B cell (primary cell): ENCODE measurements at regions not wholly inside any gene's neighbourhood (a gene's known extent, or its start where the extent isn't known, plus 50 kb on each side); places are given as distances from the start of the nearest gene placed in this dataset.

Experiments used
- EZH2 ChIP-seq: IDR thresholded peaks from 2 replicates; pipeline ENCODE4 v1.6.1; 2012; ENCODE audit warnings: borderline replicate concordance, low read depth, mild to moderate bottlenecking, moderate library complexity, low read length; ENCODE audit not compliant: insufficient read depth, poor library complexity, severe bottlenecking
- TF ChIP-seq, protein P1 (sequence below): fragments of 200-600 bp; IDR thresholded peaks from one replicate; pipeline ENCODE4 v1.8.0; 2022; ENCODE audit warnings: antibody characterized with exemption, mild to moderate bottlenecking

DNA sequence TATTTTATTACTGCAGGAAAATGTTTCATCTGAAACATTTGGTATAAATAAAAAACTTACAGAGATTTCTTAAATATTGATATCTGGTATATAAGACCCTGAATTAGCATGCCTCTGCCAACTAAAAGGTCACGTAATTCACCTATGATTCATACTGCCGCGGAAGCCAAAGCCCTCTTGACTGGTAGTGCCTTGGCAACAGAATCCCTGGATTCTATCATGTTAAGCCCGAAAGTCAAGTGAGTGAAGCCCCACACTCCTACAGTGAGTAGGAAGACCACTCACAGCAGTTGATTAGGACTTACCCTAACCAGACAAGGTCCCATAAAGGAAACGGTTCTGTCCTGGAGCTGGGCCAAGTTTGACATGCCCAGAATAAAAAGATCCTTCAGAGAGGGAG, 175.6 kb upstream of the NREP start:
- TF ChIP-seq, protein P1, sequence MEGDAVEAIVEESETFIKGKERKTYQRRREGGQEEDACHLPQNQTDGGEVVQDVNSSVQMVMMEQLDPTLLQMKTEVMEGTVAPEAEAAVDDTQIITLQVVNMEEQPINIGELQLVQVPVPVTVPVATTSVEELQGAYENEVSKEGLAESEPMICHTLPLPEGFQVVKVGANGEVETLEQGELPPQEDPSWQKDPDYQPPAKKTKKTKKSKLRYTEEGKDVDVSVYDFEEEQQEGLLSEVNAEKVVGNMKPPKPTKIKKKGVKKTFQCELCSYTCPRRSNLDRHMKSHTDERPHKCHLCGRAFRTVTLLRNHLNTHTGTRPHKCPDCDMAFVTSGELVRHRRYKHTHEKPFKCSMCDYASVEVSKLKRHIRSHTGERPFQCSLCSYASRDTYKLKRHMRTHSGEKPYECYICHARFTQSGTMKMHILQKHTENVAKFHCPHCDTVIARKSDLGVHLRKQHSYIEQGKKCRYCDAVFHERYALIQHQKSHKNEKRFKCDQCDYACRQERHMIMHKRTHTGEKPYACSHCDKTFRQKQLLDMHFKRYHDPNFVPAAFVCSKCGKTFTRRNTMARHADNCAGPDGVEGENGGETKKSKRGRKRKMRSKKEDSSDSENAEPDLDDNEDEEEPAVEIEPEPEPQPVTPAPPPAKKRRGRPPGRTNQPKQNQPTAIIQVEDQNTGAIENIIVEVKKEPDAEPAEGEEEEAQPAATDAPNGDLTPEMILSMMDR, result no peak
- TF ChIP-seq EZH2, result no peak
